GM23338 (cell line): ENCODE measurements at regions not wholly inside any gene's neighbourhood (a gene's known extent, or its start where the extent isn't known, plus 50 kb on each side); places are given as distances from the start of the nearest gene placed in this dataset.

Source experiments
- ATAC-seq: fragments of 200-7000 bp; cut with Tn5 transposase; 3 replicates; pipeline ENCODE4 v1.9.1; 2020
- DNase-seq: peaks from one replicate; pipeline ENCODE4 v3.0.0-alpha.2; 2015; ENCODE audit warnings: low spot score
- H2AFZ ChIP-seq: fragments of 200-600 bp; sonication (generic); 2 replicates; pipeline ENCODE4 v1.8.0; 2016; ENCODE audit warnings: antibody characterized with exemption, mild to moderate bottlenecking, moderate library complexity
- H3F3A ChIP-seq: fragments of 200-600 bp; sonication (generic); replicated peaks from 2 replicates; pipeline ENCODE4 v1.8.0; 2017; ENCODE audit warnings: antibody characterized with exemption, mixed run types, low read depth
- H3K27ac ChIP-seq: fragments of 200-600 bp; sonication (generic); 2 replicates; pipeline ENCODE4 v1.6.1; 2016; ENCODE audit warnings: low read depth
- H3K27me3 ChIP-seq: fragments of 200-600 bp; sonication (generic); 2 replicates; pipeline ENCODE4 v1.8.0; 2016; ENCODE audit warnings: mild to moderate bottlenecking, mixed run types, moderate library complexity; ENCODE audit not compliant: insufficient read depth
- H3K36me3 ChIP-seq: fragments of 200-600 bp; sonication (generic); 2 replicates; pipeline ENCODE4 v1.8.0; 2016; ENCODE audit warnings: mild to moderate bottlenecking; ENCODE audit not compliant: insufficient read depth
- H3K4me1 ChIP-seq: fragments of 200-600 bp; sonication (generic); 2 replicates; pipeline ENCODE4 v1.8.0; 2016; ENCODE audit warnings: mild to moderate bottlenecking, moderate library complexity; ENCODE audit not compliant: insufficient read depth
- H3K4me2 ChIP-seq: fragments of 200-600 bp; sonication (generic); 2 replicates; pipeline ENCODE4 v1.7.1; 2017; ENCODE audit warnings: mixed run types
- H3K4me3 ChIP-seq: fragments of 200-600 bp; sonication (generic); 2 replicates; pipeline ENCODE4 v1.6.1; 2016; ENCODE audit warnings: mixed run types
- H3K79me2 ChIP-seq: fragments of 200-600 bp; sonication (generic); replicated peaks from 2 replicates; pipeline ENCODE4 v1.8.0; 2017; ENCODE audit warnings: mild to moderate bottlenecking; ENCODE audit not compliant: insufficient read depth
- H3K9me2 ChIP-seq: fragments of 200-600 bp; sonication (generic); 2 replicates; pipeline ENCODE4 v1.8.0; 2017; ENCODE audit not compliant: insufficient read depth
- H4K20me1 ChIP-seq: fragments of 200-600 bp; sonication (generic); replicated peaks from 2 replicates; pipeline ENCODE4 v1.8.0; 2017; ENCODE audit warnings: mild to moderate bottlenecking; ENCODE audit not compliant: insufficient read depth
- H3K27ac Mint-ChIP-seq: 2 replicates; pipeline ENCODE4 v1.8.0; 2020; ENCODE audit warnings: inconsistent platforms, mild to moderate bottlenecking, moderate library complexity, mixed read lengths
- H3K27me3 Mint-ChIP-seq: 3 replicates; pipeline ENCODE4 v1.8.0; 2022; ENCODE audit warnings: low read depth, mild to moderate bottlenecking, moderate library complexity, mixed read lengths, inconsistent platforms; ENCODE audit not compliant: insufficient read depth, poor library complexity
- H3K36me3 Mint-ChIP-seq: 3 replicates; pipeline ENCODE4 v1.8.0; 2021; ENCODE audit warnings: low read depth, mild to moderate bottlenecking, inconsistent platforms, moderate library complexity, mixed read lengths
- H3K4me1 Mint-ChIP-seq: 3 replicates; pipeline ENCODE4 v1.8.0; 2020; ENCODE audit warnings: mild to moderate bottlenecking, inconsistent platforms, mixed read lengths
- H3K4me3 Mint-ChIP-seq: 3 replicates; pipeline ENCODE4 v1.8.0; 2021; ENCODE audit warnings: moderate library complexity, mild to moderate bottlenecking, inconsistent platforms, mixed read lengths
- H3K9me3 Mint-ChIP-seq: 3 replicates; pipeline ENCODE4 v1.8.0; 2020; ENCODE audit warnings: moderate library complexity, mild to moderate bottlenecking, inconsistent platforms, mixed read lengths
- EZH2 ChIP-seq: fragments of 200-600 bp; sonication (generic); IDR thresholded peaks from one replicate; pipeline ENCODE4 v1.8.0; 2017; ENCODE audit warnings: antibody characterized with exemption, mild to moderate bottlenecking, low read depth; ENCODE audit not compliant: unreplicated experiment
- EZH2phosphoT487 ChIP-seq: fragments of 200-600 bp; sonication (generic); IDR thresholded peaks from one replicate; pipeline ENCODE4 v1.8.1; 2018; ENCODE audit warnings: antibody characterized with exemption; ENCODE audit not compliant: unreplicated experiment
- JUNB ChIP-seq: IDR thresholded peaks from one replicate; pipeline ENCODE4 v1.6.1; 2016; ENCODE audit warnings: antibody characterized with exemption; ENCODE audit not compliant: unreplicated experiment
- NANOG ChIP-seq: IDR thresholded peaks from 2 replicates; pipeline ENCODE4 v1.6.1; 2016; ENCODE audit warnings: antibody characterized with exemption, borderline replicate concordance
- POLR2AphosphoS5 ChIP-seq: IDR thresholded peaks from 2 replicates; pipeline ENCODE4 v1.6.1; 2016; ENCODE audit warnings: antibody characterized with exemption, low read depth
- STAT1 ChIP-seq: IDR thresholded peaks from one replicate; pipeline ENCODE4 v1.6.1; 2016; ENCODE audit warnings: antibody characterized with exemption; ENCODE audit not compliant: unreplicated experiment
- ZNF114 ChIP-seq: fragments of 250-450 bp; sonication (Bioruptor Pico); IDR thresholded peaks from 2 replicates; pipeline ENCODE4 v1.5.0; 2020; ENCODE audit warnings: mild to moderate bottlenecking, moderate library complexity
- ZNF331 ChIP-seq: fragments of 250-450 bp; sonication (Bioruptor Pico); IDR thresholded peaks from 2 replicates; pipeline ENCODE4 v1.5.0; 2020; ENCODE audit warnings: low read depth, mild to moderate bottlenecking, moderate library complexity
- TF ChIP-seq, protein P1 (sequence below): fragments of 250-450 bp; sonication (Bioruptor Pico); IDR thresholded peaks from 2 replicates; pipeline ENCODE4 v1.5.0; 2020; ENCODE audit warnings: mild to moderate bottlenecking, moderate library complexity
- TF ChIP-seq, protein P2 (sequence below): IDR thresholded peaks from 2 replicates; pipeline ENCODE4 v1.6.1; 2016; ENCODE audit warnings: antibody characterized with exemption
- TF ChIP-seq, protein P3 (sequence below): IDR thresholded peaks from one replicate; pipeline ENCODE4 v1.6.1; 2018; ENCODE audit warnings: antibody characterized with exemption; ENCODE audit not compliant: unreplicated experiment
- TF ChIP-seq, protein P4 (sequence below), 2 experiments: fragments of 200-600 bp in 1 of 2; sonication (generic) in 1 of 2; conservative IDR thresholded peaks; 2 replicates each; pipeline versions ENCODE4 v1.5.1 to v1.6.1; 2016 to 2017; ENCODE audit warnings: antibody characterized with exemption in 2 of 2, low read depth in 2 of 2, mild to moderate bottlenecking in 2 of 2, moderate library complexity in 1 of 2

DNA sequence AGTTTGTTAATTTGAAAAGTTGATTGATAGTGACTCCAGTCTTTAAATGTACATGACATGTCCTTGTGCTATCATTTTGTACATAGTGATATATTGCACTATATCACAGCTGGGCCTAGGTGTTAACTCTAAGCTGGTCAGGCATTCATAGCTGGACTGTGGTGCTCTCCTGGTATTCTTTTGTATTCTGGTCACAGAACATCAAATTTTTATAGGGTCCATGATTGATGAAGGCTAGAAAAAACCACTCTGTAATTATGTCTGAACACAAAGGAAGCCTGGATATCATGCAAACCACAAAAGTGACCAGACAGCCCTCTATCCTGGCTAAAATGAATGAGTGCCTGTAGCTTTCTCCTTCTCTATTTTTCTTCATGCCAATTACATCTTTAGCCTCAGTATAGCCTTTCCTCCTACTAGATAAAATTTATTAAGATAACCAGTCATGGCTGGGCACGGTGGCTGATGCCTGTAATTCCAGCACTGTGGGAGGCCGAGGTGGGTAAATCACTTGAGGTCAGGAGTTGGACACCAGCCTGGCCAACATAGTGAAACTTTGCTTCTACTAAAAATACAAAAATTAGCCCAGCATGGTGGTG lies 134.9 kb upstream of the B3GALT2 start (continued):
- TF ChIP-seq, protein P1, sequence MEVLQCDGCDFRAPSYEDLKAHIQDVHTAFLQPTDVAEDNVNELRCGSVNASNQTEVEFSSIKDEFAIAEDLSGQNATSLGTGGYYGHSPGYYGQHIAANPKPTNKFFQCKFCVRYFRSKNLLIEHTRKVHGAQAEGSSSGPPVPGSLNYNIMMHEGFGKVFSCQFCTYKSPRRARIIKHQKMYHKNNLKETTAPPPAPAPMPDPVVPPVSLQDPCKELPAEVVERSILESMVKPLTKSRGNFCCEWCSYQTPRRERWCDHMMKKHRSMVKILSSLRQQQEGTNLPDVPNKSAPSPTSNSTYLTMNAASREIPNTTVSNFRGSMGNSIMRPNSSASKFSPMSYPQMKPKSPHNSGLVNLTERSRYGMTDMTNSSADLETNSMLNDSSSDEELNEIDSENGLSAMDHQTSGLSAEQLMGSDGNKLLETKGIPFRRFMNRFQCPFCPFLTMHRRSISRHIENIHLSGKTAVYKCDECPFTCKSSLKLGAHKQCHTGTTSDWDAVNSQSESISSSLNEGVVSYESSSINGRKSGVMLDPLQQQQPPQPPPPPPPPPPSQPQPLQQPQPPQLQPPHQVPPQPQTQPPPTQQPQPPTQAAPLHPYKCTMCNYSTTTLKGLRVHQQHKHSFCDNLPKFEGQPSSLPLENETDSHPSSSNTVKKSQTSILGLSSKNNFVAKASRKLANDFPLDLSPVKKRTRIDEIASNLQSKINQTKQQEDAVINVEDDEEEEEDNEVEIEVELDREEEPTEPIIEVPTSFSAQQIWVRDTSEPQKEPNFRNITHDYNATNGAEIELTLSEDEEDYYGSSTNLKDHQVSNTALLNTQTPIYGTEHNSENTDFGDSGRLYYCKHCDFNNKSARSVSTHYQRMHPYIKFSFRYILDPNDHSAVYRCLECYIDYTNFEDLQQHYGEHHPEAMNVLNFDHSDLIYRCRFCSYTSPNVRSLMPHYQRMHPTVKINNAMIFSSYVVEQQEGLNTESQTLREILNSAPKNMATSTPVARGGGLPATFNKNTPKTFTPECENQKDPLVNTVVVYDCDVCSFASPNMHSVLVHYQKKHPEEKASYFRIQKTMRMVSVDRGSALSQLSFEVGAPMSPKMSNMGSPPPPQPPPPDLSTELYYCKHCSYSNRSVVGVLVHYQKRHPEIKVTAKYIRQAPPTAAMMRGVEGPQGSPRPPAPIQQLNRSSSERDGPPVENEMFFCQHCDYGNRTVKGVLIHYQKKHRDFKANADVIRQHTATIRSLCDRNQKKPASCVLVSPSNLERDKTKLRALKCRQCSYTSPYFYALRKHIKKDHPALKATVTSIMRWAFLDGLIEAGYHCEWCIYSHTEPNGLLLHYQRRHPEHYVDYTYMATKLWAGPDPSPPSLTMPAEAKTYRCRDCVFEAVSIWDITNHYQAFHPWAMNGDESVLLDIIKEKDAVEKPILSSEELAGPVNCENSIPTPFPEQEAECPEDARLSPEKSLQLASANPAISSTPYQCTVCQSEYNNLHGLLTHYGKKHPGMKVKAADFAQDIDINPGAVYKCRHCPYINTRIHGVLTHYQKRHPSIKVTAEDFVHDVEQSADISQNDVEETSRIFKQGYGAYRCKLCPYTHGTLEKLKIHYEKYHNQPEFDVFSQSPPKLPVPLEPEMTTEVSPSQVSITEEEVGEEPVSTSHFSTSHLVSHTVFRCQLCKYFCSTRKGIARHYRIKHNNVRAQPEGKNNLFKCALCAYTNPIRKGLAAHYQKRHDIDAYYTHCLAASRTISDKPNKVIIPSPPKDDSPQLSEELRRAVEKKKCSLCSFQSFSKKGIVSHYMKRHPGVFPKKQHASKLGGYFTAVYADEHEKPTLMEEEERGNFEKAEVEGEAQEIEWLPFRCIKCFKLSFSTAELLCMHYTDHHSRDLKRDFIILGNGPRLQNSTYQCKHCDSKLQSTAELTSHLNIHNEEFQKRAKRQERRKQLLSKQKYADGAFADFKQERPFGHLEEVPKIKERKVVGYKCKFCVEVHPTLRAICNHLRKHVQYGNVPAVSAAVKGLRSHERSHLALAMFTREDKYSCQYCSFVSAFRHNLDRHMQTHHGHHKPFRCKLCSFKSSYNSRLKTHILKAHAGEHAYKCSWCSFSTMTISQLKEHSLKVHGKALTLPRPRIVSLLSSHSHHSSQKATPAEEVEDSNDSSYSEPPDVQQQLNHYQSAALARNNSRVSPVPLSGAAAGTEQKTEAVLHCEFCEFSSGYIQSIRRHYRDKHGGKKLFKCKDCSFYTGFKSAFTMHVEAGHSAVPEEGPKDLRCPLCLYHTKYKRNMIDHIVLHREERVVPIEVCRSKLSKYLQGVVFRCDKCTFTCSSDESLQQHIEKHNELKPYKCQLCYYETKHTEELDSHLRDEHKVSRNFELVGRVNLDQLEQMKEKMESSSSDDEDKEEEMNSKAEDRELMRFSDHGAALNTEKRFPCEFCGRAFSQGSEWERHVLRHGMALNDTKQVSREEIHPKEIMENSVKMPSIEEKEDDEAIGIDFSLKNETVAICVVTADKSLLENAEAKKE = no peak
- TF ChIP-seq POLR2AphosphoS5 (no peak), JUNB (no peak), STAT1 (no peak), ZNF331 (no peak)

DNA sequence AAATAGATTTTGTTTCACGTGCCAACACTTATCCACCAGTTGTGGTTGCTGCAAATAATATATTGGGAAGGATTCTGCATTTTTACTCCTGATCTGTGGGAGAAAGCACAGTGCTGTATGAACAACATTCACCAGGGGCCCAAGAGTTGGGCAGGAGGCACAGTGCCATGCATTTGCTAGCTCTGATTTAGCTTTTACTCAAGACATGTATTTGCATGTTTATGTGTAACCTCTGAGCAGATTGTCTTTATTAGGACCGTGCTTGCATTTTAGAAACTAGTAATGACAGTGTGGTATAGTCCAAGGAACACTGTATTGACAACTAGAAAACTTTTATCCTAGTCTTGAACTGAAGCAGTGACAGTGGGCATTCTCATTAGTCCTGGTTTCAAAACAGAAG lies 133.9 kb upstream of the B3GALT2 start:
- H4K20me1 ChIP-seq = no peaks in the 10 kb centered on the region
- H3K4me1 ChIP-seq = no peaks in the 10 kb centered on the region
- DNase-seq (no peak), ATAC-seq (no peak)
- H3K36me3 ChIP-seq = no peaks in the 10 kb centered on the region
- no peak overlapping the region for H3K4me2 ChIP-seq
- H3K79me2 ChIP-seq = no peaks in the 10 kb centered on the region
- H3K36me3 Mint-ChIP-seq = no peaks in the 10 kb centered on the region
- H3K27me3 ChIP-seq = no peaks in the 10 kb centered on the region
- TF ChIP-seq, protein P2, sequence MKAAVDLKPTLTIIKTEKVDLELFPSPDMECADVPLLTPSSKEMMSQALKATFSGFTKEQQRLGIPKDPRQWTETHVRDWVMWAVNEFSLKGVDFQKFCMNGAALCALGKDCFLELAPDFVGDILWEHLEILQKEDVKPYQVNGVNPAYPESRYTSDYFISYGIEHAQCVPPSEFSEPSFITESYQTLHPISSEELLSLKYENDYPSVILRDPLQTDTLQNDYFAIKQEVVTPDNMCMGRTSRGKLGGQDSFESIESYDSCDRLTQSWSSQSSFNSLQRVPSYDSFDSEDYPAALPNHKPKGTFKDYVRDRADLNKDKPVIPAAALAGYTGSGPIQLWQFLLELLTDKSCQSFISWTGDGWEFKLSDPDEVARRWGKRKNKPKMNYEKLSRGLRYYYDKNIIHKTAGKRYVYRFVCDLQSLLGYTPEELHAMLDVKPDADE = no peak
- no peak for TF ChIP-seq STAT1
- no peak for TF ChIP-seq POLR2AphosphoS5
- TF ChIP-seq NANOG = no peak
- TF ChIP-seq EZH2 = no peak
- TF ChIP-seq EZH2phosphoT487 = no peak
- TF ChIP-seq ZNF331 = no peak
- no peak for TF ChIP-seq ZNF114 (CRISPR knock-in tag)
- TF ChIP-seq, protein P3, sequence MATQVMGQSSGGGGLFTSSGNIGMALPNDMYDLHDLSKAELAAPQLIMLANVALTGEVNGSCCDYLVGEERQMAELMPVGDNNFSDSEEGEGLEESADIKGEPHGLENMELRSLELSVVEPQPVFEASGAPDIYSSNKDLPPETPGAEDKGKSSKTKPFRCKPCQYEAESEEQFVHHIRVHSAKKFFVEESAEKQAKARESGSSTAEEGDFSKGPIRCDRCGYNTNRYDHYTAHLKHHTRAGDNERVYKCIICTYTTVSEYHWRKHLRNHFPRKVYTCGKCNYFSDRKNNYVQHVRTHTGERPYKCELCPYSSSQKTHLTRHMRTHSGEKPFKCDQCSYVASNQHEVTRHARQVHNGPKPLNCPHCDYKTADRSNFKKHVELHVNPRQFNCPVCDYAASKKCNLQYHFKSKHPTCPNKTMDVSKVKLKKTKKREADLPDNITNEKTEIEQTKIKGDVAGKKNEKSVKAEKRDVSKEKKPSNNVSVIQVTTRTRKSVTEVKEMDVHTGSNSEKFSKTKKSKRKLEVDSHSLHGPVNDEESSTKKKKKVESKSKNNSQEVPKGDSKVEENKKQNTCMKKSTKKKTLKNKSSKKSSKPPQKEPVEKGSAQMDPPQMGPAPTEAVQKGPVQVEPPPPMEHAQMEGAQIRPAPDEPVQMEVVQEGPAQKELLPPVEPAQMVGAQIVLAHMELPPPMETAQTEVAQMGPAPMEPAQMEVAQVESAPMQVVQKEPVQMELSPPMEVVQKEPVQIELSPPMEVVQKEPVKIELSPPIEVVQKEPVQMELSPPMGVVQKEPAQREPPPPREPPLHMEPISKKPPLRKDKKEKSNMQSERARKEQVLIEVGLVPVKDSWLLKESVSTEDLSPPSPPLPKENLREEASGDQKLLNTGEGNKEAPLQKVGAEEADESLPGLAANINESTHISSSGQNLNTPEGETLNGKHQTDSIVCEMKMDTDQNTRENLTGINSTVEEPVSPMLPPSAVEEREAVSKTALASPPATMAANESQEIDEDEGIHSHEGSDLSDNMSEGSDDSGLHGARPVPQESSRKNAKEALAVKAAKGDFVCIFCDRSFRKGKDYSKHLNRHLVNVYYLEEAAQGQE = no peak
- TF ChIP-seq, protein P4, sequence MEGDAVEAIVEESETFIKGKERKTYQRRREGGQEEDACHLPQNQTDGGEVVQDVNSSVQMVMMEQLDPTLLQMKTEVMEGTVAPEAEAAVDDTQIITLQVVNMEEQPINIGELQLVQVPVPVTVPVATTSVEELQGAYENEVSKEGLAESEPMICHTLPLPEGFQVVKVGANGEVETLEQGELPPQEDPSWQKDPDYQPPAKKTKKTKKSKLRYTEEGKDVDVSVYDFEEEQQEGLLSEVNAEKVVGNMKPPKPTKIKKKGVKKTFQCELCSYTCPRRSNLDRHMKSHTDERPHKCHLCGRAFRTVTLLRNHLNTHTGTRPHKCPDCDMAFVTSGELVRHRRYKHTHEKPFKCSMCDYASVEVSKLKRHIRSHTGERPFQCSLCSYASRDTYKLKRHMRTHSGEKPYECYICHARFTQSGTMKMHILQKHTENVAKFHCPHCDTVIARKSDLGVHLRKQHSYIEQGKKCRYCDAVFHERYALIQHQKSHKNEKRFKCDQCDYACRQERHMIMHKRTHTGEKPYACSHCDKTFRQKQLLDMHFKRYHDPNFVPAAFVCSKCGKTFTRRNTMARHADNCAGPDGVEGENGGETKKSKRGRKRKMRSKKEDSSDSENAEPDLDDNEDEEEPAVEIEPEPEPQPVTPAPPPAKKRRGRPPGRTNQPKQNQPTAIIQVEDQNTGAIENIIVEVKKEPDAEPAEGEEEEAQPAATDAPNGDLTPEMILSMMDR (conservative IDR thresholded peaks at IDR 0.05; ENCODE audit: low read depth in 2 of 2) = no peak
- no peak overlapping the region for H3K4me3 ChIP-seq
- no peaks in the 10 kb centered on the region for H3K9me2 ChIP-seq
- no peaks in the 10 kb centered on the region for H3K4me1 Mint-ChIP-seq
- H3K9me3 Mint-ChIP-seq = no peaks in the 10 kb centered on the region; the same call in 2 of the 3 replicates
- no peaks in the 10 kb centered on the region for H3K27me3 Mint-ChIP-seq
- H3K27ac ChIP-seq = no peak overlapping the region
- H2AFZ ChIP-seq = no peak overlapping the region
- H3K27ac Mint-ChIP-seq = no peak overlapping the region
- H3F3A ChIP-seq = no peaks in the 10 kb centered on the region
- H3K4me3 Mint-ChIP-seq = no peak overlapping the region
